HG03558 (cell line): ENCODE measurements at regions not wholly inside any gene's neighbourhood (a gene's known extent, or its start where the extent isn't known, plus 50 kb on each side); places are given as distances from the start of the nearest gene placed in this dataset.

Source experiments
- ATAC-seq: cut with Tn5 transposase; IDR thresholded peaks from one replicate; pipeline ENCODE4 v1.9.1; 2021; ENCODE audit warnings: moderate number of reproducible peaks; ENCODE audit not compliant: unreplicated experiment; ENCODE audit errors: extremely low read depth

- no peak for ATAC-seq
These were observed 111.6 kb downstream of the SNX18 start for GRCh38 chr5:54629115-54629514.

- ATAC-seq, result no peak
These were observed 110.5 kb downstream of the SNX18 start for GRCh38 chr5:54628050-54628449.

- ATAC-seq, result no peak
These were observed 108.8 kb downstream of the SNX18 start for GRCh38 chr5:54626407-54626806.

- ATAC-seq, result no peak
These were observed 107.4 kb downstream of the SNX18 start for GRCh38 chr5:54624805-54625568.

GRCh38 chr5:54621709-54622108 lies 104.2 kb downstream of the SNX18 start:
- no peak for ATAC-seq

- no peak for ATAC-seq
These were observed 103.5 kb downstream of the SNX18 start for GRCh38 chr5:54621048-54621447.

- ATAC-seq, result no peak
These were observed 102.8 kb downstream of the SNX18 start for GRCh38 chr5:54620141-54620933.

GRCh38 chr5:54619731-54620130 lies 102.2 kb downstream of the SNX18 start:
- no peak for ATAC-seq

GRCh38 chr5:54616518-54617220 lies 99.1 kb downstream of the SNX18 start:
- ATAC-seq, result no peak

- no peak for ATAC-seq
These were observed 98.5 kb downstream of the SNX18 start for GRCh38 chr5:54616031-54616430.

GRCh38 chr5:54615381-54615780 lies 97.8 kb downstream of the SNX18 start:
- no peak for ATAC-seq

GRCh38 chr5:54612711-54613110 lies 95.2 kb downstream of the SNX18 start:
- no peak for ATAC-seq

GRCh38 chr5:54611290-54611951 lies 93.9 kb downstream of the SNX18 start:
- ATAC-seq, result no peak

- peak; percentile 95 for ATAC-seq
These were observed 92.8 kb downstream of the SNX18 start for GRCh38 chr5:54610197-54610944.

GRCh38 chr5:54608423-54609085 lies 91.0 kb downstream of the SNX18 start:
- no peak for ATAC-seq

- ATAC-seq, result no peak
These were observed 89.4 kb downstream of the SNX18 start for GRCh38 chr5:54607006-54607405.

- ATAC-seq, result no peak
These were observed 85.8 kb downstream of the SNX18 start for GRCh38 chr5:54603372-54603771.

GRCh38 chr5:54602475-54602874 lies 84.9 kb downstream of the SNX18 start:
- no peak for ATAC-seq
